MM.1S (cell line): ENCODE measurements at regions not wholly inside any gene's neighbourhood (a gene's known extent, or its start where the extent isn't known, plus 50 kb on each side); places are given as distances from the start of the nearest gene placed in this dataset.

Experiments used
- DNase-seq: peaks from one replicate; pipeline ENCODE4 v3.0.0-alpha.2; 2015
- H2AFZ ChIP-seq: fragments of 300-600 bp; sonication (generic); 2 replicates; pipeline ENCODE4 v1.6.0; 2016; ENCODE audit warnings: antibody characterized with exemption, low read length
- H3F3A ChIP-seq: fragments of 300-600 bp; sonication (generic); 2 replicates; pipeline ENCODE4 v1.6.1; 2016; ENCODE audit warnings: mild to moderate bottlenecking, antibody characterized with exemption, low read length, moderate library complexity, mixed read lengths; ENCODE audit not compliant: insufficient read depth
- H3K27ac ChIP-seq: fragments of 300-600 bp; sonication (generic); 2 replicates; pipeline ENCODE4 v1.5.1; 2016; ENCODE audit warnings: mild to moderate bottlenecking, low read length
- H3K27me3 ChIP-seq: fragments of 300-600 bp; sonication (generic); replicated peaks from 2 replicates; pipeline ENCODE4 v1.6.0; 2016; ENCODE audit warnings: low read length; ENCODE audit not compliant: insufficient read depth
- H3K36me3 ChIP-seq: fragments of 300-600 bp; sonication (generic); replicated peaks from 2 replicates; pipeline ENCODE4 v1.6.1; 2016; ENCODE audit warnings: mild to moderate bottlenecking, low read length, mixed read lengths; ENCODE audit not compliant: insufficient read depth
- H3K4me1 ChIP-seq: fragments of 300-600 bp; sonication (generic); 2 replicates; pipeline ENCODE4 v1.6.1; 2016; ENCODE audit warnings: low read length, mixed read lengths
- H3K4me2 ChIP-seq: fragments of 300-600 bp; sonication (generic); 2 replicates; pipeline ENCODE4 v1.6.0; 2016; ENCODE audit warnings: low read depth, low read length
- H3K4me3 ChIP-seq: fragments of 300-600 bp; sonication (generic); 2 replicates; pipeline ENCODE4 v1.5.1; 2016; ENCODE audit warnings: low read length, mixed read lengths
- H3K79me2 ChIP-seq: fragments of 300-600 bp; sonication (generic); 2 replicates; pipeline ENCODE4 v1.6.1; 2016; ENCODE audit warnings: mixed run types, low read length, mixed read lengths
- H3K9ac ChIP-seq: fragments of 300-600 bp; sonication (generic); 2 replicates; pipeline ENCODE4 v1.6.1; 2016; ENCODE audit warnings: low read length, mixed read lengths
- H3K9me2 ChIP-seq: fragments of 300-600 bp; sonication (generic); replicated peaks from 2 replicates; pipeline ENCODE4 v1.6.1; 2016; ENCODE audit warnings: mild to moderate bottlenecking, low read length, mixed read lengths; ENCODE audit not compliant: insufficient read depth
- H3K9me3 ChIP-seq: fragments of 300-600 bp; sonication (generic); replicated peaks from 2 replicates; pipeline ENCODE4 v1.6.1; 2016; ENCODE audit warnings: mild to moderate bottlenecking, low read length, mixed read lengths; ENCODE audit not compliant: insufficient read depth
- H4K20me1 ChIP-seq: fragments of 300-600 bp; sonication (generic); 2 replicates; pipeline ENCODE4 v1.6.1; 2016; ENCODE audit warnings: mild to moderate bottlenecking, low read length, moderate library complexity, mixed read lengths; ENCODE audit not compliant: insufficient read depth
- EZH2 ChIP-seq: fragments of 300-600 bp; sonication (generic); optimal IDR thresholded peaks from 2 replicates; pipeline ENCODE3; 2017; ENCODE audit warnings: low read depth, mild to moderate bottlenecking, antibody characterized with exemption, low read length, mixed read lengths
- EZH2phosphoT487 ChIP-seq: fragments of 300-600 bp; sonication (generic); IDR thresholded peaks from 2 replicates; pipeline ENCODE4 v1.6.1; 2018; ENCODE audit warnings: antibody characterized with exemption, low read length
- TF ChIP-seq, protein P1 (sequence below): fragments of 300-600 bp; sonication (generic); IDR thresholded peaks from 2 replicates; pipeline ENCODE4 v1.5.1; 2016; ENCODE audit warnings: antibody characterized with exemption, low read length, mixed read lengths

DNA sequence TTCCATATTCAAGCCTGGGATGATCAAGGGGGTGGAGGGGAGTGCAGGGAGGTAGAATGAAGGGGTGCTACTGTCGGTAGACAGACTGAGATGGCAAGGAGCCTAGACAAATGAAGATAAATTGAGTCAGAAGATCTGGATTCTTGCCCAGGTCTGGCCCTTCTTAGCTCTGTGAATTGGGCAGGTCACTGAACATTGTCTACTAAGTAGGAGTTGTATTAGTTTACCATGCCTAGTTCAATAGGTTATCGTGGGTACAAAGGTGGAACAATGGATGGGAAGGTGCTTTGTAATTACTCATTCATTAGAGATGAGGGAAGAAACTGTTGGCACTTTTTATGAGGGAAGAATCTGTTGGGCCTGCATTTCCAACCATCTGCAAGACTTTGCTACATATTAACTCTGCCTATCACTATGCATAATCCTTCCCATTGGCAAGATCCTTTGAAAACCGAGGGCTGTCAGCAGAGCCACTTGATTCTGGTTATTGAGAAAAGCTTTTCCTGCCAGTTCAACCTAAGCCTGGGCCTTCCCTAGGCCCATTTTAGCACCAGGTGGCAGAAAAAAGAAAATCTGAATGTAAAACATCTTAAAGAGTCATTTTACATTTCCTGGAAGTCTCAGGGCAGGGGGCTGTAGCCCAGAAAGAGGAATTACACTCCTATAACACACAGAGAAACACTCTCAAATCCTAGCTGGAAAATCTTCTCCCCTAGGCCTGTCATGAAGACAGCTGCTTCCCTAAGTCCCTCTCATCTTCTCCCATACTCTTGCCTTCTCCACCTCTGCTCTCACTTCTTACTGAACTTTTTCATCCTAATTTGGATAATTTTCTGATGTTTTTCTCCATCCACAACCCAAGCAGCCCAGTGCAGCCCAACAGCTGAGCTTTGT lies 103.5 kb downstream of the CD24 start:
- no peak for DNase-seq

DNA sequence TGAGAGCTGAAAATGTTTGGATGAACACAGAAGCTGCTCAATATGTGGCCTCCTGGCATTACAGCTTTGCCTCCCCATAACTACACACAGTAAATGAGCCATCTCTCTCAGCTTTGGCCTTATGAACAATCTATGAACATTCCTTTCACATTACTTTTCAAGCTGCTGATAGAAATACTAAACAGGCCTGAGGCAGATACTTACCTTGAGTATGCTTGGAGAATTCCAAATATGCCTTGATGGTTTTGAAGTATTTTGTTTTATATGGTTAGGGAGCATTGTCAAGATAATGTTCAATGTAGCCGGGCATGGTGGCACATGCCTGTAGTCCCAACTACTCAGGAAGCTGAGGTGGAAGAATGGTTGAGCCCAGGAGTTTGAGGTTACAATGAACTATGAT lies 104.5 kb downstream of the CD24 start:
- Histone ChIP-seq H4K20me1 (no peaks in the 10 kb centered on the region), H3K4me2 (no peak overlapping the region), H3F3A (no peaks in the 10 kb centered on the region), H3K79me2 (no peaks in the 10 kb centered on the region), H3K27ac (no peak overlapping the region), H2AFZ (no peak overlapping the region), H3K4me1 (no peaks in the 10 kb centered on the region), H3K36me3 (no peaks in the 10 kb centered on the region), H3K4me3 (no peak overlapping the region), H3K9ac (no peak overlapping the region), H3K9me2 (no peaks in the 10 kb centered on the region), H3K9me3 (no peaks in the 10 kb centered on the region), H3K27me3 (no peaks in the 10 kb centered on the region)
- TF ChIP-seq EZH2 (no peak), EZH2phosphoT487 (no peak)
- TF ChIP-seq, protein P1, sequence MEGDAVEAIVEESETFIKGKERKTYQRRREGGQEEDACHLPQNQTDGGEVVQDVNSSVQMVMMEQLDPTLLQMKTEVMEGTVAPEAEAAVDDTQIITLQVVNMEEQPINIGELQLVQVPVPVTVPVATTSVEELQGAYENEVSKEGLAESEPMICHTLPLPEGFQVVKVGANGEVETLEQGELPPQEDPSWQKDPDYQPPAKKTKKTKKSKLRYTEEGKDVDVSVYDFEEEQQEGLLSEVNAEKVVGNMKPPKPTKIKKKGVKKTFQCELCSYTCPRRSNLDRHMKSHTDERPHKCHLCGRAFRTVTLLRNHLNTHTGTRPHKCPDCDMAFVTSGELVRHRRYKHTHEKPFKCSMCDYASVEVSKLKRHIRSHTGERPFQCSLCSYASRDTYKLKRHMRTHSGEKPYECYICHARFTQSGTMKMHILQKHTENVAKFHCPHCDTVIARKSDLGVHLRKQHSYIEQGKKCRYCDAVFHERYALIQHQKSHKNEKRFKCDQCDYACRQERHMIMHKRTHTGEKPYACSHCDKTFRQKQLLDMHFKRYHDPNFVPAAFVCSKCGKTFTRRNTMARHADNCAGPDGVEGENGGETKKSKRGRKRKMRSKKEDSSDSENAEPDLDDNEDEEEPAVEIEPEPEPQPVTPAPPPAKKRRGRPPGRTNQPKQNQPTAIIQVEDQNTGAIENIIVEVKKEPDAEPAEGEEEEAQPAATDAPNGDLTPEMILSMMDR: no peak
- DNase-seq: no peak

More for the DNA sequence above, 103.5 kb downstream of the CD24 start:
- H2AFZ ChIP-seq: no peak overlapping the region
- TF ChIP-seq, protein P1: no peak
- TF ChIP-seq EZH2 (no peak), EZH2phosphoT487 (no peak)
- H3K36me3 ChIP-seq: no peaks in the 10 kb centered on the region
- H3K27me3 ChIP-seq: no peaks in the 10 kb centered on the region
- no peak overlapping the region for H3K9ac ChIP-seq
- no peak overlapping the region for H3K4me3 ChIP-seq
- no peaks in the 10 kb centered on the region for H3K4me1 ChIP-seq
- H3K9me2 ChIP-seq: no peaks in the 10 kb centered on the region
- H3K27ac ChIP-seq: no peak overlapping the region
- no peaks in the 10 kb centered on the region for H4K20me1 ChIP-seq
- no peak overlapping the region for H3K4me2 ChIP-seq
- H3F3A ChIP-seq: no peaks in the 10 kb centered on the region
- H3K79me2 ChIP-seq: no peaks in the 10 kb centered on the region
- no peaks in the 10 kb centered on the region for H3K9me3 ChIP-seq

DNA sequence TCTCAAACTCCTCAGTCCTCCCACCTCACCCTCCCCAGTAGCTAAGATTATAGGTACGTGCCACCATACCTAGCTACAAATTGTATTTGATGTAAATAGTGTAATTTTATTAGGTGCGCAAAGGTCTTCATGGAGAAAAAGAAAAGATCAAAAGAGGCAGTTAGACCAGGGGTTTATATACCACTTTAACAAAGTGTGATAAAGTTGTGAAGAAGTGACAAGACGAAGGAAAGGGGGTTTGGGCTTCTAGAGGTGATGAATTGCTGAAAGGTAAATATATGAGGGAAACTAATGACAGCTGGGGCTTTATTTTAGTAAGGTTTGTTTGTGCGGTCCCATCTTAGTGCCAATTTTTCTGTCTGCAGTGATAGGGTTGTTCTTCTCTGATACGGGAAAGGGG lies 105.3 kb downstream of the CD24 start:
- H3K4me2 ChIP-seq: no peak overlapping the region
- no peaks in the 10 kb centered on the region for H3K36me3 ChIP-seq
- H3K9ac ChIP-seq: no peak overlapping the region
- no peak for TF ChIP-seq EZH2phosphoT487
- no peak for TF ChIP-seq EZH2
- TF ChIP-seq, protein P1: no peak
- no peak for DNase-seq
- no peak overlapping the region for H2AFZ ChIP-seq
- H4K20me1 ChIP-seq: no peaks in the 10 kb centered on the region
- H3K27me3 ChIP-seq: no peaks in the 10 kb centered on the region
- no peaks in the 10 kb centered on the region for H3K79me2 ChIP-seq
- no peaks in the 10 kb centered on the region for H3K9me3 ChIP-seq
- no peaks in the 10 kb centered on the region for H3K4me1 ChIP-seq
- no peaks in the 10 kb centered on the region for H3K9me2 ChIP-seq
- H3K27ac ChIP-seq: no peak overlapping the region
- no peak overlapping the region for H3K4me3 ChIP-seq
- H3F3A ChIP-seq: no peaks in the 10 kb centered on the region
